SK-N-SH treated with all-trans-retinoic acid at 6 μM for 48 hours (cell line): ENCODE measurements at regions not wholly inside any gene's neighbourhood (a gene's known extent, or its start where the extent isn't known, plus 50 kb on each side); places are given as distances from the start of the nearest gene placed in this dataset.

Source experiments
- ATAC-seq: fragments of 200-7000 bp; cut with Tn5 transposase; 3 replicates; pipeline ENCODE4 v1.9.1; 2020; ENCODE audit warnings: mild to moderate bottlenecking, moderate library complexity
- ARNTL ChIP-seq: fragments of 450-650 bp; formaldehyde crosslinking; IDR thresholded peaks from 2 replicates; pipeline ENCODE4 v1.5.0; 2020; ENCODE audit warnings: low read depth, mild to moderate bottlenecking, moderate library complexity, borderline replicate concordance
- BACH2 ChIP-seq: fragments of 250-450 bp; sonication (Bioruptor Pico); IDR thresholded peaks from 2 replicates; pipeline ENCODE4 v1.9.0; 2021; ENCODE audit warnings: mild to moderate bottlenecking, borderline replicate concordance
- CSDC2 ChIP-seq: fragments of 250-450 bp; sonication (Bioruptor Pico); IDR thresholded peaks from 2 replicates; pipeline ENCODE4 v1.5.0; 2020; ENCODE audit warnings: mild to moderate bottlenecking, moderate library complexity
- ESRRG ChIP-seq: fragments of 250-450 bp; sonication (Bioruptor Pico); IDR thresholded peaks from 2 replicates; pipeline ENCODE4 v1.6.1; 2021; ENCODE audit warnings: mild to moderate bottlenecking
- GLIS3 ChIP-seq: fragments of 250-450 bp; sonication (Bioruptor Pico); IDR thresholded peaks from 2 replicates; pipeline ENCODE4 v1.5.0; 2020; ENCODE audit warnings: mild to moderate bottlenecking, moderate library complexity
- ISL1 ChIP-seq: fragments of 250-450 bp; sonication (Bioruptor Pico); IDR thresholded peaks from 2 replicates; pipeline ENCODE4 v2.1.2; 2022; ENCODE audit warnings: mild to moderate bottlenecking, moderate library complexity
- PPARA ChIP-seq: fragments of 250-450 bp; sonication (Bioruptor Pico); IDR thresholded peaks from 2 replicates; pipeline ENCODE4 v1.5.0; 2020; ENCODE audit warnings: mild to moderate bottlenecking, borderline replicate concordance
- SNAI2 ChIP-seq: fragments of 250-450 bp; sonication (Bioruptor Pico); IDR thresholded peaks from 2 replicates; pipeline ENCODE4 v1.5.0; 2020; ENCODE audit warnings: mild to moderate bottlenecking, moderate library complexity
- TCF4 ChIP-seq: fragments of 250-450 bp; sonication (Bioruptor Pico); IDR thresholded peaks from 2 replicates; pipeline ENCODE4 v1.8.0; 2021; ENCODE audit warnings: mild to moderate bottlenecking, moderate library complexity, borderline replicate concordance
- TOX ChIP-seq: fragments of 250-450 bp; sonication (Bioruptor Pico); IDR thresholded peaks from 2 replicates; pipeline ENCODE4 v1.8.0; 2021; ENCODE audit warnings: mild to moderate bottlenecking, moderate library complexity, borderline replicate concordance
- ZC3H10 ChIP-seq: fragments of 250-450 bp; sonication (Bioruptor Pico); IDR thresholded peaks from 2 replicates; pipeline ENCODE4 v1.5.1; 2021; ENCODE audit warnings: mild to moderate bottlenecking, moderate library complexity
- ZFP3 ChIP-seq: fragments of 250-450 bp; sonication (Bioruptor Pico); IDR thresholded peaks from 2 replicates; pipeline ENCODE4 v1.5.0; 2020; ENCODE audit warnings: mild to moderate bottlenecking, moderate library complexity
- ZFP30 ChIP-seq: fragments of 450-650 bp; formaldehyde crosslinking; IDR thresholded peaks from 2 replicates; pipeline ENCODE4 v1.5.0; 2022; ENCODE audit warnings: mild to moderate bottlenecking, moderate library complexity
- ZNF565 ChIP-seq: fragments of 450-650 bp; formaldehyde crosslinking; conservative IDR thresholded peaks from 2 replicates; pipeline ENCODE4 v1.5.0; 2020; ENCODE audit warnings: low read depth, mild to moderate bottlenecking, moderate library complexity
- ZNF70 ChIP-seq: fragments of 450-650 bp; formaldehyde crosslinking; IDR thresholded peaks from 2 replicates; pipeline ENCODE4 v1.5.0; 2020; ENCODE audit warnings: mild to moderate bottlenecking, moderate library complexity
- ZNF8 ChIP-seq: fragments of 450-650 bp; formaldehyde crosslinking; IDR thresholded peaks from 2 replicates; pipeline ENCODE4 v1.5.0; 2020; ENCODE audit warnings: mild to moderate bottlenecking, moderate library complexity
- TF ChIP-seq, protein P1 (sequence below): fragments of 250-450 bp; sonication (Bioruptor Pico); IDR thresholded peaks from 2 replicates; pipeline ENCODE4 v1.8.0; 2021; ENCODE audit warnings: low read depth, mild to moderate bottlenecking, moderate library complexity, borderline replicate concordance
- TF ChIP-seq, protein P2 (sequence below): fragments of 250-450 bp; sonication (Bioruptor Pico); IDR thresholded peaks from 2 replicates; pipeline ENCODE4 v1.5.1; 2020; ENCODE audit warnings: low read depth, mild to moderate bottlenecking, moderate library complexity
- TF ChIP-seq, protein P3 (sequence below): fragments of 250-450 bp; sonication (Bioruptor Pico); IDR thresholded peaks from 2 replicates; pipeline ENCODE4 v1.8.0; 2020; ENCODE audit warnings: mild to moderate bottlenecking, moderate library complexity, borderline replicate concordance
- TF ChIP-seq, protein P4 (sequence below): fragments of 250-450 bp; sonication (Bioruptor Pico); IDR thresholded peaks from 2 replicates; pipeline ENCODE4 v1.5.1; 2021; ENCODE audit warnings: mild to moderate bottlenecking, moderate library complexity

DNA sequence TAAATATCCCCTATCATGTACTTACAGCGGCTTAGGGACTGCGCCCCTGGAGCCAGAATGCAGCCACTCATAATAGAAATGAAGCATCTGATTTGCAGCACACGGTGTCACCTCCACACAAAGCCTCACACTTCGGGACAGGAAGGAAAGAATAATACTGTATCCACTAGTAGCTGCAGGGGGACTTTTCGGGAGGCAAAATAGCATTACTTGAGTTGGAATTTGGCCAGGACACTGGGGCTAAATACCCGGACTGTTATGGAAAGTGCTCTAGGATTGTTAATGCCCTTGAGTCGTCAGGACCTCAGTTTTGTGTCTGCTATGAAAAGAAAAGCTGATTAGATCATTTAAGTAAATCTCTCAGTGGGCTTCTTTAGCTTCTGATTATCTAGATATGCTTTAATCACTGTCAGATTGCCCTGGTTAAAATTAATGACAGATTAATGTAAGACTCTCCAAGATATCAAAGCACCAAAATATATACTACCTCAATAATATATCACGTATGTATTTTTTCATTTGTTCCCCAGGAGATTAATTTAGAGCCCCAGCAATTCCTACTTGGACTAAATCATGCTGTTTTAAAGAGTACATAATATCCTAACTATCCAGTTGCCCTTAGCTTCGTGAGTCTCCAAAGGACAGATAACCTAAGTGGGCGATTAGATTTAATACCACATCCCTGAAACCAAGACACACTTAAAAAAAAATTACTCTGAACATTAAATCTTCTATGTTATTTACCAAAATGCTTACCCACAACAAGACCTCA, 173.0 kb upstream of the NEBL start (continued):
- peak; percentile 39; the same call in 1 of the 2 replicates for TF ChIP-seq ZNF70 (CRISPR knock-in tag)
- no peak for TF ChIP-seq ZFP3
- no peak for TF ChIP-seq ARNTL (CRISPR knock-in tag)
- no peak for TF ChIP-seq ESRRG (CRISPR knock-in tag)
- TF ChIP-seq CSDC2 (CRISPR knock-in tag), result no peak
- no peak for TF ChIP-seq SNAI2 (CRISPR knock-in tag)
- no peak for TF ChIP-seq ISL1
- TF ChIP-seq, all 23 proteins: peak for 4

DNA sequence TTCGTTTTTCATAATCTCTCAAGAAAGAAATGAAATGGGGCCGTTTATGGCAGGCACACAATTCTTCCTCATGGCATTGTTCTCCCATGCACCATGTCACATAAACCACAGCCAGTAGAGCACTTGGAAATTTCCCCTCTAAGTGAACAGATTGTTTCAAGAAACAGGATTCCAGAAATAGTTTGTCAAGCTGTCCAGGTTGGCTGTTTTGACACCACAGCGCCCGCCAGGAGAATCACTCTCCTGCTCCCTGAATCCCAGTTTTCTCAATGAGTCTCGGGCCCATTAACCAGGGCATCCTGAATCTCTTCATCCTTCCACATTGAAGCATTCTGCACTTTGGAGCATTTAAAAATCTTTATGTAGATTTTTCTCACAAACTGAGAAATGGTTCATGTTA, 172.2 kb upstream of the NEBL start:
- ATAC-seq, result no peak

DNA sequence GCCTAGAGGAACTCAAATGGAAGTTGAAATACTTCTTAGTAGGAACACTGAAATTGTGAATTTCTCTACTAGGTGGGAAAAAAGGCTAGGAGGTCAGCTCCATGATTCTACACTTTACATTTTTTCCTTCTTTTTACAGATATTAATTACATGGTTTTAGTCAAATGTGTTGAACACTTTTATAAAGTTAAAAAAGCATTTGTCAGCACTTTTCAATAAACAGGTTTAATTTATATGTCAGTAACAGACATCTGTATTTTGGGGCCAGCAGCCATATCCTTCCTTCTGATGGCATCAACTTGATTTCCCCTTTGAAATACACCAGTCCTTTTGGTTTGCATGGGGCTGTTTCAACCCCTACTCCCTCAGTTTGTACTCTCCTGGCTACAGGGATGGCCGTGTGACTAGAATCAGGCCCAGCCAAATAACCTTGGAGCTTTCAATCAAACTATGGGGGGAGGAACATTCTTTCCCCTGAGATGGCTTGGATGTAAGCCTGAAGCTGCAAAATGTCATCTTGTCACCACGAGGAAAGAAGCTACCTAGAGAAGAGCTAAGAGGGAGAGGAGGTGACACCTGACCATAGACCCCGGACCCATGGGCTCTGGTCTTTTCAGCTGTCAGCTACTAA, 171.0 kb upstream of the NEBL start:
- no peak for TF ChIP-seq PPARA
- TF ChIP-seq ESRRG (CRISPR knock-in tag), result no peak
- TF ChIP-seq ZNF70 (CRISPR knock-in tag), result no peak
- TF ChIP-seq ZFP30, result no peak
- no peak for TF ChIP-seq ZFP3
- TF ChIP-seq GLIS3, result no peak
- TF ChIP-seq CSDC2 (CRISPR knock-in tag), result no peak
- no peak for TF ChIP-seq ZC3H10
- no peak for TF ChIP-seq TCF4
- TF ChIP-seq BACH2 (CRISPR knock-in tag), result no peak
- TF ChIP-seq, protein P1, sequence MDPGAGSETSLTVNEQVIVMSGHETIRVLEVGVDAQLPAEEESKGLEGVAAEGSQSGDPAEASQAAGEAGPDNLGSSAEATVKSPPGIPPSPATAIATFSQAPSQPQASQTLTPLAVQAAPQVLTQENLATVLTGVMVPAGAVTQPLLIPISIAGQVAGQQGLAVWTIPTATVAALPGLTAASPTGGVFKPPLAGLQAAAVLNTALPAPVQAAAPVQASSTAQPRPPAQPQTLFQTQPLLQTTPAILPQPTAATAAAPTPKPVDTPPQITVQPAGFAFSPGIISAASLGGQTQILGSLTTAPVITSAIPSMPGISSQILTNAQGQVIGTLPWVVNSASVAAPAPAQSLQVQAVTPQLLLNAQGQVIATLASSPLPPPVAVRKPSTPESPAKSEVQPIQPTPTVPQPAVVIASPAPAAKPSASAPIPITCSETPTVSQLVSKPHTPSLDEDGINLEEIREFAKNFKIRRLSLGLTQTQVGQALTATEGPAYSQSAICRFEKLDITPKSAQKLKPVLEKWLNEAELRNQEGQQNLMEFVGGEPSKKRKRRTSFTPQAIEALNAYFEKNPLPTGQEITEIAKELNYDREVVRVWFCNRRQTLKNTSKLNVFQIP, result no peak
- no peak for ATAC-seq

More for the DNA sequence above, 172.2 kb upstream of the NEBL start:
- no peak for TF ChIP-seq BACH2 (CRISPR knock-in tag)

DNA sequence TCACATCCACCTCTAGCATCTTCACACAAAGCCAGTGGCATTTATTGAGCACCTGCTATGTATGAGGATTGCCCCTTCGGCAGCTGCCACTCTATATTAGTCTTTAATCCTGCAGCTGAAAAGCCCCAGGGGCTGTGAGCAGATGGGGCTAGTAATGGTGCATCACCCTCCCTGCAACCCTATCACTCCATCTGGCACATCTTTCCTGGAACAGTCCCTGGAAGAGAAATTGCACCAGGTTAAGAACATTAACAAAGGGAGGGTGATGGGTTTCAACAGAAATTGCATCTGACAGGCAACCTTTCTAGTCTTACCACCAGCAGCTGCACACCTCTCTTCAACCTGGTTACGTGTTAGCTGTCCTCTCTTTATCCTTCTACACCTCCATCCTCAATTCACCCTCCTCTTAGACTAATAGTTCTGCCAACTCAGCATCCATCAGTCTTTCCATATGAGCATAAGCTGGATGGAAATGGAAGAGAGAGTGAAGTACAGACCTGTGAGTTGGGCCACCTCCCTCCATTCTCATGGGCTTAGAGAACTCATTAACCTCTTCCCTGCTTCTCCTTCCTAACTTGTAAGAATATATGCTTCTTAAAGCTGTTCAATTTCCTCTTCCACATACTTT, 168.6 kb upstream of the NEBL start:
- no peak for ATAC-seq
- TF ChIP-seq ZNF8 (CRISPR knock-in tag) (0 out of 2 replicates have a peak, but pooled peaks have one; percentile 5), SNAI2 (CRISPR knock-in tag) (no peak)

DNA sequence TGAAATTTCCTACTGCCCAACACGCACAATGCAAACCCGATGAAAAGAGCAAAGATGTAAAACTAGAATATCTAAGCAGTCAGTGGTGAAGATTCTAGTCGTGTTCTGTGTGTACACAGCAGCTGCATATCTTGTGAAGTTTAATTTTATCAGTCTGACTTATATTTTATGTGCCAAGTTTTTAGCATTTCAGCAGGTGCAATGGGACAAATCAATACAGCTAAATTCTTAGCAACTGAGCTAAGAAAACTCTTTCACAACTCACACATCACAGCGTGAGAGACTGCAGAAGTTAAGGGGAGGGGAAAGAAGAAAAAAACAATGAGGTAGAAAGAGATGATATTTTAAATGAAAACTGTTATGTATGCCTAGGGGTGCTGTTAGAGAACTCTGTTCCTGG, 164.9 kb upstream of the NEBL start:
- TF ChIP-seq, protein P2, sequence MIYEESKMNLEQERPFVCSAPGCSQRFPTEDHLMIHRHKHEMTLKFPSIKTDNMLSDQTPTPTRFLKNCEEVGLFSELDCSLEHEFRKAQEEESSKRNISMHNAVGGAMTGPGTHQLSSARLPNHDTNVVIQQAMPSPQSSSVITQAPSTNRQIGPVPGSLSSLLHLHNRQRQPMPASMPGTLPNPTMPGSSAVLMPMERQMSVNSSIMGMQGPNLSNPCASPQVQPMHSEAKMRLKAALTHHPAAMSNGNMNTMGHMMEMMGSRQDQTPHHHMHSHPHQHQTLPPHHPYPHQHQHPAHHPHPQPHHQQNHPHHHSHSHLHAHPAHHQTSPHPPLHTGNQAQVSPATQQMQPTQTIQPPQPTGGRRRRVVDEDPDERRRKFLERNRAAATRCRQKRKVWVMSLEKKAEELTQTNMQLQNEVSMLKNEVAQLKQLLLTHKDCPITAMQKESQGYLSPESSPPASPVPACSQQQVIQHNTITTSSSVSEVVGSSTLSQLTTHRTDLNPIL, result no peak
- TF ChIP-seq CSDC2 (CRISPR knock-in tag) (no peak), SNAI2 (CRISPR knock-in tag) (no peak), ZNF8 (CRISPR knock-in tag) (no peak), TOX (no peak), ZNF565 (no peak)
- TF ChIP-seq, protein P1, result no peak
- no peak for ATAC-seq

DNA sequence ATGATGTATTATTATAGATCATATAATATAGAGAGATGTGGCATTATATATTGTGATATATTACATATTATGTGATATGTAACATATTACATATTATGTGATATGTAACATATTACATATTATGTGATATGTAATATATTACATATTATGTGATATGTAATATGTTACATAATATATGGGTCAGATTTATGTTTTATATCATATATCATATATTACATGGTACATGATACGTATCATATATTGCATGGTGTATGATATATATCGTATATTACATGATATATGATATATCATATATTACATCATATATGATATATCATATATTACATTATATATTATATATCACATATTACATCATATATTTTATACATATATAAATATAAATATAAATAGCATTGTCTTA, 164.1 kb upstream of the NEBL start:
- TF ChIP-seq, protein P3, sequence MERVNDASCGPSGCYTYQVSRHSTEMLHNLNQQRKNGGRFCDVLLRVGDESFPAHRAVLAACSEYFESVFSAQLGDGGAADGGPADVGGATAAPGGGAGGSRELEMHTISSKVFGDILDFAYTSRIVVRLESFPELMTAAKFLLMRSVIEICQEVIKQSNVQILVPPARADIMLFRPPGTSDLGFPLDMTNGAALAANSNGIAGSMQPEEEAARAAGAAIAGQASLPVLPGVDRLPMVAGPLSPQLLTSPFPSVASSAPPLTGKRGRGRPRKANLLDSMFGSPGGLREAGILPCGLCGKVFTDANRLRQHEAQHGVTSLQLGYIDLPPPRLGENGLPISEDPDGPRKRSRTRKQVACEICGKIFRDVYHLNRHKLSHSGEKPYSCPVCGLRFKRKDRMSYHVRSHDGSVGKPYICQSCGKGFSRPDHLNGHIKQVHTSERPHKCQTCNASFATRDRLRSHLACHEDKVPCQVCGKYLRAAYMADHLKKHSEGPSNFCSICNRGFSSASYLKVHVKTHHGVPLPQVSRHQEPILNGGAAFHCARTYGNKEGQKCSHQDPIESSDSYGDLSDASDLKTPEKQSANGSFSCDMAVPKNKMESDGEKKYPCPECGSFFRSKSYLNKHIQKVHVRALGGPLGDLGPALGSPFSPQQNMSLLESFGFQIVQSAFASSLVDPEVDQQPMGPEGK (CRISPR knock-in tag), result no peak
- no peak for TF ChIP-seq TCF4
- TF ChIP-seq ZNF565, result no peak
- no peak for TF ChIP-seq PPARA
- TF ChIP-seq, protein P4, sequence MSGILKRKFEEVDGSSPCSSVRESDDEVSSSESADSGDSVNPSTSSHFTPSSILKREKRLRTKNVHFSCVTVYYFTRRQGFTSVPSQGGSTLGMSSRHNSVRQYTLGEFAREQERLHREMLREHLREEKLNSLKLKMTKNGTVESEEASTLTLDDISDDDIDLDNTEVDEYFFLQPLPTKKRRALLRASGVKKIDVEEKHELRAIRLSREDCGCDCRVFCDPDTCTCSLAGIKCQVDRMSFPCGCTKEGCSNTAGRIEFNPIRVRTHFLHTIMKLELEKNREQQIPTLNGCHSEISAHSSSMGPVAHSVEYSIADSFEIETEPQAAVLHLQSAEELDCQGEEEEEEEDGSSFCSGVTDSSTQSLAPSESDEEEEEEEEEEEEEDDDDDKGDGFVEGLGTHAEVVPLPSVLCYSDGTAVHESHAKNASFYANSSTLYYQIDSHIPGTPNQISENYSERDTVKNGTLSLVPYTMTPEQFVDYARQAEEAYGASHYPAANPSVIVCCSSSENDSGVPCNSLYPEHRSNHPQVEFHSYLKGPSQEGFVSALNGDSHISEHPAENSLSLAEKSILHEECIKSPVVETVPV, result no peak
- TF ChIP-seq ZNF8 (CRISPR knock-in tag), result no peak
- no peak for TF ChIP-seq ZFP3
- TF ChIP-seq, all 23 proteins: peak for 0
- no peak for ATAC-seq
